Breast epithelium (tissue), 4 donors: ENCODE measurements at regions not wholly inside any gene's neighbourhood (a gene's known extent, or its start where the extent isn't known, plus 50 kb on each side); places are given as distances from the start of the nearest gene placed in this dataset.

Experiments used
- DNase-seq, 2 donors: peaks; one replicate each; pipeline ENCODE4 v3.0.0-alpha.2; 2019; ENCODE audit warnings: low spot score in 2 of 2
- H3K27ac ChIP-seq, 2 donors: fragments of 200-600 bp; sonication (generic) in 1 of 2; one replicate each; pipeline ENCODE4 v1.5.1; 2016 to 2019; ENCODE audit warnings: mild to moderate bottlenecking in 1 of 2
- H3K27me3 ChIP-seq, 2 donors: fragments of 200-600 bp; sonication (generic) in 1 of 2; one replicate each; pipeline versions ENCODE4 v1.5.1 to v1.6.0; 2017 to 2019; ENCODE audit warnings: control low read depth in 1 of 2, mild to moderate bottlenecking in 1 of 2
- H3K36me3 ChIP-seq: fragments of 200-600 bp; one replicate; pipeline ENCODE4 v1.5.1; 2019
- H3K4me1 ChIP-seq, 2 donors: fragments of 200-600 bp; sonication (generic); one replicate each; pipeline ENCODE4 v1.5.1; 2016 to 2019; ENCODE audit warnings: control low read depth in 1 of 2
- H3K4me3 ChIP-seq, 3 donors: fragments of 200-600 bp; sonication (generic); 1 replicate in 2 of 3; 2 replicates in 1 of 3; pipeline ENCODE4 v1.5.1; 2016 to 2019; ENCODE audit warnings: mild to moderate bottlenecking in 3 of 3, moderate library complexity in 2 of 3
- H3K9me3 ChIP-seq, 2 donors: fragments of 200-600 bp; sonication (generic) in 1 of 2; one replicate each; pipeline ENCODE4 v1.5.1; 2016 to 2019; ENCODE audit warnings: control low read depth in 1 of 2
- POLR2A ChIP-seq: fragments of 450-650 bp; IDR thresholded peaks from one replicate; pipeline ENCODE4 v1.6.1; 2016; ENCODE audit warnings: antibody characterized with exemption, mild to moderate bottlenecking, moderate library complexity
- POLR2AphosphoS5 ChIP-seq, 3 donors: sonication (generic); formaldehyde crosslinking; IDR thresholded peaks; one replicate each; pipeline ENCODE4 v1.6.1; 2017; ENCODE audit warnings: antibody characterized with exemption in 3 of 3
- intact Hi-C: fragments of 100-400 bp; cut with DNase I; formaldehyde crosslinking; loops from one replicate; pipeline ENCODE4 v1.15.1; 2023; ENCODE audit warnings: low total_unique reads
- TF ChIP-seq, protein P1 (sequence below), 3 donors: fragments of 450-650 bp; IDR thresholded peaks; one replicate each; pipeline ENCODE4 v1.5.1; 2016 to 2017; ENCODE audit warnings: antibody characterized with exemption in 3 of 3, mild to moderate bottlenecking in 3 of 3, moderate library complexity in 3 of 3

- DNase-seq, result no peak
- H3K4me1 ChIP-seq, result no peaks in the 10 kb centered on the region
- no peaks in the 10 kb centered on the region for H3K27me3 ChIP-seq
- H3K36me3 ChIP-seq, result no peaks in the 10 kb centered on the region
- intact Hi-C loops, result no loop called here
- no peaks in the 10 kb centered on the region for H3K9me3 ChIP-seq
- no peak overlapping the region for H3K4me3 ChIP-seq
- H3K27ac ChIP-seq, result no peak overlapping the region
- TF ChIP-seq POLR2AphosphoS5 (IDR thresholded peaks at IDR 0.05) (no peak), POLR2A (no peak)
- TF ChIP-seq, protein P1, sequence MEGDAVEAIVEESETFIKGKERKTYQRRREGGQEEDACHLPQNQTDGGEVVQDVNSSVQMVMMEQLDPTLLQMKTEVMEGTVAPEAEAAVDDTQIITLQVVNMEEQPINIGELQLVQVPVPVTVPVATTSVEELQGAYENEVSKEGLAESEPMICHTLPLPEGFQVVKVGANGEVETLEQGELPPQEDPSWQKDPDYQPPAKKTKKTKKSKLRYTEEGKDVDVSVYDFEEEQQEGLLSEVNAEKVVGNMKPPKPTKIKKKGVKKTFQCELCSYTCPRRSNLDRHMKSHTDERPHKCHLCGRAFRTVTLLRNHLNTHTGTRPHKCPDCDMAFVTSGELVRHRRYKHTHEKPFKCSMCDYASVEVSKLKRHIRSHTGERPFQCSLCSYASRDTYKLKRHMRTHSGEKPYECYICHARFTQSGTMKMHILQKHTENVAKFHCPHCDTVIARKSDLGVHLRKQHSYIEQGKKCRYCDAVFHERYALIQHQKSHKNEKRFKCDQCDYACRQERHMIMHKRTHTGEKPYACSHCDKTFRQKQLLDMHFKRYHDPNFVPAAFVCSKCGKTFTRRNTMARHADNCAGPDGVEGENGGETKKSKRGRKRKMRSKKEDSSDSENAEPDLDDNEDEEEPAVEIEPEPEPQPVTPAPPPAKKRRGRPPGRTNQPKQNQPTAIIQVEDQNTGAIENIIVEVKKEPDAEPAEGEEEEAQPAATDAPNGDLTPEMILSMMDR (IDR thresholded peaks at IDR 0.05), result no peak
These were observed 261.9 kb upstream of the EPHA4 start for GRCh38 chr2:221833966-221834365.

- Histone ChIP-seq H3K9me3 (peaks cover 0 to 4% of the 10 kb centered on the region in 2 donors), H3K36me3 (no peaks in the 10 kb centered on the region), H3K27ac (no peak overlapping the region), H3K4me3 (no peak overlapping the region), H3K27me3 (no peaks in the 10 kb centered on the region), H3K4me1 (no peaks in the 10 kb centered on the region)
- no peak for DNase-seq
- intact Hi-C loops, result no loop called here
- TF ChIP-seq POLR2AphosphoS5 (IDR thresholded peaks at IDR 0.05) (no peak), POLR2A (no peak)
- TF ChIP-seq, protein P1 (IDR thresholded peaks at IDR 0.05), result no peak
These were observed 258.9 kb upstream of the EPHA4 start for GRCh38 chr2:221831051-221831450.

GRCh38 chr2:221822416-221822815 is 250.3 kb upstream of the EPHA4 start:
- H3K27ac ChIP-seq, result no peak overlapping the region
- H3K27me3 ChIP-seq, result no peaks in the 10 kb centered on the region
- TF ChIP-seq POLR2A (no peak), POLR2AphosphoS5 (IDR thresholded peaks at IDR 0.05) (no peak)
- TF ChIP-seq, protein P1 (IDR thresholded peaks at IDR 0.05), result no peak
- H3K36me3 ChIP-seq, result no peaks in the 10 kb centered on the region
- intact Hi-C loops, result no loop called here
- DNase-seq, result no peak
- no peak overlapping the region for H3K4me3 ChIP-seq
- H3K4me1 ChIP-seq, result no peaks in the 10 kb centered on the region
- H3K9me3 ChIP-seq, result no peaks in the 10 kb centered on the region

DNA sequence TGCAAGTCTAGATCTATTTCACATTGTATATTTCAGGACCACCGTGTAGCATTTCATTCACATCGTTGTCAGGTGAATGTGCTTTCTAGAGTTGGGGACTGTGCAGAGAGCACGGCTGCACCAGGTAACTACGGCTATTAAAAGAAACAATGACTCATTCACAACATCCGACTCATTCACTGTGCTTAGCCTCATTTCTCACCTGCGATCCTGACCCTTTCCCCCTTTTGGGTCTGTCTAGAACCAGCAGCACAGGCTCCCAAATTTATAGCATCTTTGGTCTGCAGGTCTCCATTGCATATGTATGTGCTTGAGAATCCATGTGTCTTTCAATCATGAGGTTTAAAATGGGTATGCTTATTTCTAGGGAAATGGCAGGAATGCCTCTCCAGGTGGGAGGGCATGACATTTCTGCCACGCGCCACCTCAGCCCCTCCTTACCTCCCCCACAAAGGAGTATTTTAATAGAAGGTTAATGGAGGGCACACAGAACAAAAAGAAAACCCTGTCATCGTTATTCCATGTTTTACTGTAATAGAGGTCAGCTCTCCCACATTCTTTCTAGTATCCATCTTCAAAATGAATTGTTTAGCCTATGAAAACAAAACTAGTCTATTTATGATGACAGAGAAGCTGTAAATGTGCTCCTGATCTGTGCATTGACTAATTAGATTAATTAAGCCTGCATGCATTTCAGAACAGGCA is 246.7 kb upstream of the EPHA4 start:
- no peaks in the 10 kb centered on the region for H3K4me1 ChIP-seq
- TF ChIP-seq POLR2A (no peak), POLR2AphosphoS5 (IDR thresholded peaks at IDR 0.05) (no peak)
- TF ChIP-seq, protein P1 (IDR thresholded peaks at IDR 0.05), result no peak
- no peaks in the 10 kb centered on the region for H3K36me3 ChIP-seq
- no peaks in the 10 kb centered on the region for H3K27me3 ChIP-seq
- DNase-seq, result no peak
- intact Hi-C loops, result no loop called here
- no peaks in the 10 kb centered on the region for H3K9me3 ChIP-seq
- no peak overlapping the region for H3K27ac ChIP-seq
- no peak overlapping the region for H3K4me3 ChIP-seq

- Histone ChIP-seq H3K27ac (no peak overlapping the region), H3K36me3 (no peaks in the 10 kb centered on the region), H3K9me3 (no peaks in the 10 kb centered on the region), H3K27me3 (no peaks in the 10 kb centered on the region), H3K4me1 (no peaks in the 10 kb centered on the region), H3K4me3 (no peak overlapping the region)
- DNase-seq, result no peak
- intact Hi-C loops, result no loop called here
- TF ChIP-seq, protein P1 (IDR thresholded peaks at IDR 0.05), result no peak
- TF ChIP-seq POLR2A (no peak), POLR2AphosphoS5 (IDR thresholded peaks at IDR 0.05) (no peak)
These were observed 245.8 kb upstream of the EPHA4 start for GRCh38 chr2:221817878-221818277.
